H1 (cell line): ENCODE measurements at regions not wholly inside any gene's neighbourhood (a gene's known extent, or its start where the extent isn't known, plus 50 kb on each side); places are given as distances from the start of the nearest gene placed in this dataset.

Experiments
- KDM4A ChIP-seq: IDR thresholded peaks from one replicate; pipeline ENCODE4 v1.7.1; 2012; ENCODE audit warnings: low read depth, mild to moderate bottlenecking, moderate library complexity, low read length, inconsistent platforms; ENCODE audit not compliant: severe bottlenecking

DNA sequence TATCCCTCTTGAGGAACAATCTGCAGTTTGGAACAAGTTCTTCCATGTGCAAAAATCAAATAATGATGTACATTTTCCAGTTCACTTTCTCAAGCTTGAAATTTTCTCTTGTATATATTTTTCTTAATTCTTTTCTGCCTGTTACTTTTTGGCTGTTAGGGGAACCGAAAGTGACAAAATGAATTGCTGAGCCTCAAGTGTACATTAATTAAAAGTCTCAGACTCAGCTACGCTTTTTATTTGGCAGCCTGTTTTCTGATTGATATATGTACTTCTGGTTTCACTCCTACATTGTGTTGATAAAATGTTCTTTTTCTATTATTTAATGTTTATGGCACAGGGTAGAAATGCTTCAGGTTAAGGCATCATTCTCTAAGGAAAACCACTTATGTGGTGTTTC, 999.5 kb downstream of the PDHA2 start (continued):
- TF ChIP-seq KDM4A = no peak
